HG03039 (cell line): ENCODE measurements at regions not wholly inside any gene's neighbourhood (a gene's known extent, or its start where the extent isn't known, plus 50 kb on each side); places are given as distances from the start of the nearest gene placed in this dataset.

Experiments used
- ATAC-seq: cut with Tn5 transposase; IDR thresholded peaks from one replicate; pipeline ENCODE4 v1.9.1; 2021; ENCODE audit warnings: mild to moderate bottlenecking, moderate library complexity; ENCODE audit not compliant: unreplicated experiment

GRCh38 chr5:97834561-97834960 lies 651.5 kb upstream of the RIOK2 start:
- no peak for ATAC-seq

DNA sequence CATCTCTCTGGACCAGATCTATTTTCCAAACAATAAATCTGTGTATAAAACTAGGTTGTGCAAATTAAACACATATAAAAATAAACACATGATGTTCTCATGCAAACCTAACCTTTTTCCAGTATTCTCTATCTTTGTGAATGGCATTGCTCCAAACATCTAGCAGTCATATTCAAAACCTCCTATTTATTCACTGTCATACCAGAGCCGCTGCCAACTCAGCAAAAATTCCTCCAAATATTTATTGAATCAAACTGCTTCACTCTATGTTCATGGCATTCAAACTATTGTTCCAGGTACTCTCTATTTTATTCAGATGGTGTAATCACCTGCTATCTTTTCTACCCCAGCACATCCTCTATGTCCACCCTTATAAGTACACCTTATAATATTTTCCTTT lies 652.1 kb upstream of the RIOK2 start:
- ATAC-seq, result no peak

DNA sequence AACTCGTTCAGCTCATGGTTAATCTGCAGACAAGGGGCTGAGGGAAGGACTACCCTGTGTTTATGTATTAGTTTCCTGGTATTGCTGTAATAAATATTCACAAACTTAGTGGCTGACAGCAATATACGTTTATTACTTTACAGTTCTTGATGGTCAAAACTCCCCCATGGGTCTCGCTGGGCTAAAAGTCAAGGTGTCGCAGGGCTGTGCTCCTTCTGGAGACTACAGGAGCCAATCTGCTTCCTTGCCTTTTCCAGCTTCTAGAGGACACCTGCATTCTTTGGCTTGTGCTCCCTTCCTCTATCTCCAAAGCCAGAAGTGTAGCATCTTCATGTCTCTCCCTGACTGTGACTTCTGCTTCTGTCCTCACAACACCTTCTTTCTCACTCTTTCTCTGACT lies 653.8 kb upstream of the RIOK2 start:
- ATAC-seq, result no peak

DNA sequence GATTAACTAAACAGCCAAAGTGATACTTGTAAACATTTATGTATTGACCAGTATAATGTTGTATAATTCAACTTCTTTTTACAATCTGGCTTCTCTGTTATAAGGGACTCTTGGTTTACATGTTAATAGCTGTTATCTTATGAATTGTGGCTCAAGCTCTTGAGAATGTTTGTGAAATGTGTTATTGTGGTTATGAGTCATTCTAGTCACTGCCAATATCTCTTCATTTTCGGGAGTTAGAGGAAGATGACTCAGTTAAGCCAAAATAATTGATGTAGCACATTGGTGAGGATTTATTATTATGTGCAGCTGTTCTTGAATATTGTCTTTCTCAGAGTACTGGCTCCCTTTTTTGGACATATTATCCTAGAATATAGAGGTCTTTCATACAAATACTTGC lies 655.2 kb upstream of the RIOK2 start:
- ATAC-seq, result peak; percentile 93

GRCh38 chr5:97839341-97840086 lies 656.5 kb upstream of the RIOK2 start:
- ATAC-seq, result no peak

- ATAC-seq, result no peak
These were observed 657.6 kb upstream of the RIOK2 start for GRCh38 chr5:97840643-97841042.

DNA sequence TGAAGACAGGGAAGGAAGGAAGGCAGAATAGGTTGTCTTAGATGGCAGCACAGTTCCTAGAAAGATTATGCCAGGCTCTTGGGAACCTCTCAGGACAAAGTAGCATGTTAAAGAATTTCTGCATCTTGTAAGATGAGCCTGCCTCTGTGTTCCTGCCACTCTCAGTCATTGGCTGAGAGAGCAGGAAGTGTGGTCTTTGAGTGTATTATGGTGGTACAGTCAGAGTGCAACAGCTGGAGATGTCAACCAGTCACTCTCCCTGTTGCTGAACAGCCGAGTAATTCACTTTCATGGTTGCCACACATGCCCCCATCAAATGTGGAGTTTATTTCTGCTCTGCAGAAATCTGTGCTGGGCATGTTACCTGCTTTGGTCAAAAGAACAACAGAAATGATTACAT lies 659.6 kb upstream of the RIOK2 start:
- ATAC-seq, result no peak

GRCh38 chr5:97844797-97845196 lies 661.8 kb upstream of the RIOK2 start:
- no peak for ATAC-seq

- ATAC-seq, result no peak
These were observed 663.6 kb upstream of the RIOK2 start for GRCh38 chr5:97846643-97847042.

GRCh38 chr5:97847920-97848631 lies 665.0 kb upstream of the RIOK2 start:
- ATAC-seq, result no peak

DNA sequence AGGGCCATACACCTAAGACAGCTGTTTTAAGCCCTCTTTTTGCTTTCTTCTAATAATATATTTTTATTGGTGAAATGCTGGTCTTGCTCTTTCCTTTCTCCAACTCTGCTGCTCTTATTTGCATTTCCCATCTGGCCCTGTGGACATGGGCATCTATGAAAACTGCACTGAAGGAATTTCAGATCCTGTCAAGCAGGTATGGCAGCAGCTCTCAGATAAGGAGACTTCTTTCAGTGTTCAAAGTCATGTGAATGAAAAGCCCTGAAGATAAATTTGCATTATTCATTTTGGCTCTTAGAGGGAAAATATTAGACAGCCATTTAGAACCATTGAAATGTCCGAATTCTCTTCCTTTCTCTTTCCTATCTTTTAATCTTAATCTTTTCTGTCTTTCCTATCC lies 668.0 kb upstream of the RIOK2 start:
- ATAC-seq, result no peak

DNA sequence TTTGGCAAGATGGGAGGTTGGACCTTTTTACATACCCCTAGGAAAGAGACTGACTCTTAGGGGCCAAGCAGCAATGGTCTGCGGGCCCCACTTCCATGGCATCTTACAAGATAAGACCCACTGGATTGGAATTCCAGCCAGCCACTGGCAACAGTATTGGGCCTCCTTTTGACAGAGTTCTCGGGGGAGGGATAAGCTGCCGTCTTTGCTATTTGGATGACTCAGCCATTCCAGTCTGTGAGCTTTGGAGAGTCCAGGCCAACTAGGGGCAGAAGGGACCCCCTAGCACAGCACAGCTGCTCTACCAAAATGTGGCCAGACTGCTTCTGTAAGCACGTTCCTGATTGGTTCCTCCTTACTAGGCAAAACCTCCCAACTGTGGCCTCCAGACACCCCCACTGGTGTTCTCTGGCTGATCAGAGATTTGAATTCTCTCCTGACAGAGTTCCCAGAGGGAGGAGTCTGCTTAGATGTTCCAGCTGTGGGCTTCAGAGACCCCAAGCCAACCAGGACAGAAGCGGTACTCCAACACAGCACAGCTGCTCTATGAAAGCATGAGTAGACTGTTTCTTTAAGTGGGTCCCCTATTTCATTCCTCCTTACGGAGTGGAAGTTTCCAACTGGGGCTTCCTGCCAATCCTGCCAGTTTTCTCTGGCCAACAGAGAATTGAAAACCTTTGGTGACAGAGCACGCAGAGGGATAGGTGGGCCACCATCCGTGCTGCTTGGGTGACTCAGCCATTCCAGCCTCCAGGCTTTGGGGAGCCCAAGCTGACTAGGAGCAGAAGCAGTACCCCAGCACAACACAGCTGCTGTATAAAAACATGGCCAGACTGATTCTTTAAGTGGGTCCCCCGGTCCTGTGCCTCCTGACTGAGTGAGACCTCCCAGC lies 672.1 kb upstream of the RIOK2 start:
- ATAC-seq, result no peak

DNA sequence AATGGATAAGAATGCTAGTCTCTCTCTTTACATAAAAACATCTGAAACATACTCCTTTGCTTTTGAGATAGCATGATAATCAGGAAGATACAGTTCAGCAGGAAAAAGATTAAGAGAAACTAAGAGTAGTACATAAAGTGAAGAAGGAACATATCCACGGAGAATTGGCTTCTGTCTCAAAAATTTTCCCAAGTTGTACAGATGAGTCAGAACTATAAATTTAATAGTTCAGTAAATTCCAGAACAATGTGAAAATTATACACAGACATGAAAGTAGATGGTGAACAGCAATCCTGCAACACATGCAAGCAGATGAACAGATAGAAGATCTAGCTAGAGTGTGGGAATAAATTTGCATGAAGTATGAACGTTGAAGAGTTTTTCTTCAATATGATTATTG lies 691.4 kb upstream of the RIOK2 start:
- no peak for ATAC-seq

DNA sequence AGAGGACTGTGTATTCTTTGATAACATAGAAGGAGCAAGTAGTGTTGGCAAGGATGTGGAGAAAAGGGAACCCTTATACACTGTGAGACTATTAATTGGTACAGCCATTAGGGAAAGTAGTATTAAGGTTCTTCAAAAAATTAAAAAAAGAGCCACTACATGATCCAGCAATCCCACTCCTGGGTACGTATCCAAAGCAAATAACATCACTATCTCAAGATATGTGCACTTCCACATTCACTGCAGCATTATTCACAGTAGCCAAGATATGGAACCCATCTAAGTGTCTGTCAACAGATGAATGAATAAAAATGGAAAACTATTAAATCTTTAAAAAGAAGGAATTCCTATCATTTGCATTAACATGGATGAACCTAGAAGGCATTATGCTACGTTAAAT lies 693.2 kb upstream of the RIOK2 start:
- no peak for ATAC-seq

DNA sequence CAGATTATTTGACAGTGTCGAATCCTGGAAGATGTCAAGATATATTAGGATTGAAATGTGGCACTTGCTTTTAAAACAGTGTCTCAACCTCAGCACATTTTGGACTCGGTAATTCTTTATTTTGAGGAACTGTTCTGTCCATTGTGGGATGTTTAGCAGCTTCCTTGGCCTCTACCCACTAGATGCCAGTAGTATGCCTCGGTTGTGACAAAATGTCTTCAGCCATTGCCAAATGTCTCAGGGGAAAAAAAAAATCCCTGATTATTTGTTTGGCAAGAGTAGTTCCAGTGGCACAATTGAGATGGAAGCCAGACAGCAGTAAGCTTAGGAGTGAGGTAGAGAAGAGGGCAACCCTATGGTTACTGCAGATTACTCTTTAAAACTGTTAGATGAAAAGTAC lies 694.5 kb upstream of the RIOK2 start:
- no peak for ATAC-seq

DNA sequence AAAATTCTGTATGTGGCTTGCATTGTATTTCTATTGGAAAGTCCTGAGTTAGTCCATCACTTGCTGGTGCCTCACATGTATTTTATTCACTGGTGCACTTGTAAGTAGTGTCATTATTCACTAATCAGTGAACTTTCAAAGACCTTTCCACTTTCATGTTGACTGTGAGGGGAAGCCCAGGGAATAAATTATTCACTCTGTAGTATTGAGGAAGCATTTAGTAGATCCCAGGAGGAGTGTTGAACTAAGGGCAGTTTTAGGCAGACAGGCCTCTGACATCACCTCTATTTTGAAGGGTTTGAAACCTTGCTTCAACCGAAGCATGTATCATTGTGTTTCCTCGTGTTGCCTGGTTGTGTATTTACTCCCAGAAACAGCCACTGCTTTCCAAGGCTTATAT lies 705.4 kb upstream of the RIOK2 start:
- peak; percentile 98 for ATAC-seq

DNA sequence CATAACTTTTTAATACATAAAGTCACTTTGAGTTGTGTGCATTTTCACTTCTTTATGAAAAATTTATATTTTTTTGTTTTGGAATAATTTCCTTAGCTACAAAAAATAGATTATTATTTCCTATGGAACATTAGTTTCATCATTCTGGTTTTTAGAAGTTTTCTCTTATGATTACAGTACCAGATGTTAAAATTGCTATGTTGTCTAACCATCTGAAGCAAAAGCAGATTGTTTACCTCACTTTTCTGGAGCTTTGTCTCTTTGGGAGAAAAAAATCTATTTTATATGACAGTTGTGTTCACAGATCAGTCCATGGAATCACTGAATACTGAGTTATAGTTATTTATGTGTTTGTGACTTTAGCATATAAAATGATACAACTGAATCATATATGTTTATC lies 708.9 kb upstream of the RIOK2 start:
- ATAC-seq, result no peak

GRCh38 chr5:97903742-97904141 lies 720.7 kb upstream of the RIOK2 start:
- ATAC-seq, result no peak

DNA sequence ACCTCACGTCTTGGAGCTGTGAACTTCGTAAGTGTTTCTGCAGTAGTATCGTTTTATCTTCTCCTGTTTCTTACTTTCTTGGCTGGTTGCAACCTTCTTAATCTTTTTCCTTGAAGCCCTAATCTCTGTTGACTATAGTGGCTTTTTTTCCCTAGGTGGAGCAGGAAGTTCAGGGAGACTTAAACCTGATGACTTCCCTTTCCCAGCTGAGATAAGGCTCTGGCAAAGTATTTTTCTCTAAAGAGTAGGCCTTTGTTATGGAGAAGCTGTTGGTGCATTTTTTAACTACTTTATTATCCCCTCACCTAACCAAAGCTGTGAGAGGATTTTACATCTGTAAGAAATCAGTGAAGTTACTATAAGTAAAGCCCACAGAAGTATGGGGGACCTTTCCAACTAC lies 723.1 kb upstream of the RIOK2 start:
- no peak for ATAC-seq

- ATAC-seq, result no peak
These were observed 724.8 kb upstream of the RIOK2 start for GRCh38 chr5:97907646-97908400.

- no peak for ATAC-seq
These were observed 726.5 kb upstream of the RIOK2 start for GRCh38 chr5:97909541-97909940.
